D721Med (cell line): ENCODE measurements at regions not wholly inside any gene's neighbourhood (a gene's known extent, or its start where the extent isn't known, plus 50 kb on each side); places are given as distances from the start of the nearest gene placed in this dataset.

Experiments
- DNase-seq: peaks from one replicate; pipeline ENCODE4 v3.0.0; 2011; ENCODE audit warnings: low spot score; ENCODE audit not compliant: insufficient read length
- FAIRE-seq: peaks from 2 replicates; lab custom pipeline; 2011; peaks lifted over from hg19 to GRCh38; lab: Jason Lieb, UNC
- CTCF ChIP-seq: IDR thresholded peaks from 2 replicates; pipeline ENCODE4 v1.5.1; 2012; ENCODE audit warnings: mild to moderate bottlenecking, control low read depth; ENCODE audit not compliant: insufficient read depth; ENCODE audit errors: missing control alignments

GRCh38 chr9:89793124-89793495, 188.3 kb downstream of the GADD45G start:
- FAIRE-seq (no peak), DNase-seq (no peak)
- no peak for TF ChIP-seq CTCF

GRCh38 chr9:89793551-89793950, 188.7 kb downstream of the GADD45G start:
- no peak for TF ChIP-seq CTCF
- FAIRE-seq (no peak), DNase-seq (no peak)

- no peak for TF ChIP-seq CTCF
- DNase-seq (no peak), FAIRE-seq (no peak)
Observed at GRCh38 chr9:89794918-89795317, 190.1 kb downstream of the GADD45G start.

GRCh38 chr9:89795538-89796195, 190.9 kb downstream of the GADD45G start:
- no peak for DNase-seq
- TF ChIP-seq CTCF = no peak
- FAIRE-seq = no peak

GRCh38 chr9:89796606-89797005, 191.8 kb downstream of the GADD45G start:
- DNase-seq (no peak), FAIRE-seq (no peak)
- no peak for TF ChIP-seq CTCF

- no peak for TF ChIP-seq CTCF
- FAIRE-seq = no peak
- DNase-seq = no peak
Observed at GRCh38 chr9:89797255-89797654, 192.4 kb downstream of the GADD45G start.

GRCh38 chr9:89797937-89798455, 193.2 kb downstream of the GADD45G start:
- DNase-seq (no peak), FAIRE-seq (no peak)
- no peak for TF ChIP-seq CTCF
